ENCODE measurements at regions not wholly inside any gene's neighbourhood (a gene's known extent, or its start where the extent isn't known, plus 50 kb on each side); places are given as distances from the start of the nearest gene placed in this dataset.

DNA sequence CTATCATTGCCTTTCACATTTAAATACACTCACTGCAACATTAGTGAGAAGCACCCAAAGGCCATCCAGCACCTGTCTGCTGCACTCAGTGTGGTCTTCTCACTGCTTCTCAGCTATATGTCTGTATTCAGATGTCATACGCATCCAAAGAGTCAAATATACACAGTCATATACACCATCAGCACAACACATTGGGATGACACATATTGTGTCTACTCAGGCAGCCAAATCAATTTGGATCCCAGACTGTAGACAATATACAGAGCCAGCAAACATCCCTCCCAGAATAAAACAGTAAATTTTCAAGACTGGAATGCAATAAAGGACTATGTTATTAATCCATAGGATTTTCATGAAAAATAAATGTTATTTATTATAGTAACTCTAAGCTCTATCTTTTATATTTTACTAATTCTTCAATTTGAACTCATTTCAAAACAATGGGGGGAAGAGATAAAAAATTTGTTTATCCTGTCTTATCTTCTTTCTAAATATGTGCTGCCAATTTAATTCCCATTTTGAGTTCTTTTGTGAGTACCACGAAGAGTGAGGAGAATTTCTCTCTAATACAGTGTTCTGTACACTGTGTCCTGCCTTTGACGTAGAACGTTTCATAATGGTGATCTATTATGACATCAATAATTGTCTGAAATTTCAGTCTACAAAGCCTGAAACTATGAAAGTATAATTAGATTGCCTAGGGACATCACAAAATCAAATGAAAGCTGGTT lies 602.2 kb upstream of the CXADR start:
- Mint-ChIP-seq H3K36me3 (ENCODE audit: low read depth) (no peaks in the 10 kb centered on the region), H3K4me3 (no peak overlapping the region), H3K27ac (no peak overlapping the region), H3K4me1 (no peaks in the 10 kb centered on the region), H3K9me3 (peaks cover 24% of the 10 kb centered on the region), H3K27me3 (no peaks in the 10 kb centered on the region)
- CTCF ChIA-PET: no interaction called here
- no peak for DNase-seq
- POLR2A ChIA-PET: no interaction called here

DNA sequence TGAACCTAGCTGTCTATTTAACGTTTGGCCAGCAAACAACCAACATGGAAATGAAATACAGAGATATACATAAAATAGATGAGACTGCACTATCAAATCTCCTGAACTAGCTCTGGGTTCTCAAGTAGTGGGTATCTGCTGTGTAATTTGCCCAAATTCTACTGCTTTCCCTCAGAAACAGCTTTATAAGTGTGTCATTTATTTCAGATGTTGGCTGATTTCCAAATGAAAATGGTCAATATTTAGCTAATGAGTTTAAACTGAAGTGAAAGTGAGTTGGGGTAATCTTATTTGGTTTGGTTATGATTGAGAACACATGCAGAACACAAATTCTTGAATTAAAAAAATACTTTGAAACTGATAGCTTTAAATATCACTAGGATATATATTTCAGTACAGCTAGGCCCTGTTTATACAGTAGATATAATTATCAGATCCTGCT lies 601.7 kb upstream of the CXADR start:
- no peak overlapping the region for H3K27ac Mint-ChIP-seq
- no peaks in the 10 kb centered on the region for H3K36me3 Mint-ChIP-seq (ENCODE audit: low read depth)
- no peaks in the 10 kb centered on the region for H3K27me3 Mint-ChIP-seq
- H3K9me3 Mint-ChIP-seq: peaks cover 24% of the 10 kb centered on the region
- CTCF ChIA-PET: no interaction called here
- no peaks in the 10 kb centered on the region for H3K4me1 Mint-ChIP-seq
- no peak for DNase-seq
- no peak overlapping the region for H3K4me3 Mint-ChIP-seq
- POLR2A ChIA-PET: no interaction called here

DNA sequence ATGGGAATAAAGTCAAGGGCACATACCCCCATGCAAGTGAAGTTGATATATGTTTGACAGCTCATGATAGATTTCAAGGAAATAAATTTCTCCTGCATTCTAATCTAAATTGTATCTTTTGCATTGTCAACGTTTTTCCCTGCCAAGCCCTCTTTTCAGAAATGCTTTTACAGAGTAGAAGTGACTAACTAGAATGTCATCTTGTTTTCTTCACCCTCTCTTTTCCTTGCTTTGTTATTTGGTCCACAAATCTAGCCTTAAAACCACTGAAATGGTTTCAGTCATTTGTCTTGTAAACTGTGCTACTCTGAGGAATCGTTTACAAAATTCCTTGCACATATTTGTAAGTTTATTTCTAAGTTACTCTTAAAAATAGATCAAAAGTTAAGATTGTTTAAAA lies 600.8 kb upstream of the CXADR start:
- no peak for DNase-seq
- no peaks in the 10 kb centered on the region for H3K36me3 Mint-ChIP-seq (ENCODE audit: low read depth)
- H3K4me1 Mint-ChIP-seq: no peaks in the 10 kb centered on the region
- POLR2A ChIA-PET: no interaction called here
- H3K4me3 Mint-ChIP-seq: no peak overlapping the region
- H3K9me3 Mint-ChIP-seq: peaks cover 21% of the 10 kb centered on the region
- no peaks in the 10 kb centered on the region for H3K27me3 Mint-ChIP-seq
- H3K27ac Mint-ChIP-seq: no peak overlapping the region
- CTCF ChIA-PET: no interaction called here

DNA sequence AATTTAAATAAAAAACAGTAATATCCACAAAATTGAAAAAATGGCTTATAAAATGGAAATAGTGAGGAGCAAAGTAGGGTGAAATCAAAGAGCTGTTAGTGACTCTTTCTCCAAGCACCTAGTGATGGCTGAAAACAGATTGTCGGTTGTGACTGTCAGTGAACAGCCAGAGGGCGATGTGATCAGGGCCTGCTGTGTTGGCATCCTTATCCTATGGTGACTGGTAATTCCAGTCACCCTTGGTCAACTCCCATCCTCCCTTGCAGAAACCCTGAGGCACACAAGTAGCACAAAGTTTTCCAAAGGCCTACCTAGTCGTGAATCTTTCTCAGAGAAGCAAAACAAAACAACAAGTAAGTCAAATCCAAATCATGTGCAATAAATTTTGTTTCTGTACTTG lies 599.8 kb upstream of the CXADR start:
- no peak overlapping the region for H3K27ac Mint-ChIP-seq
- H3K4me3 Mint-ChIP-seq: no peak overlapping the region

DNA sequence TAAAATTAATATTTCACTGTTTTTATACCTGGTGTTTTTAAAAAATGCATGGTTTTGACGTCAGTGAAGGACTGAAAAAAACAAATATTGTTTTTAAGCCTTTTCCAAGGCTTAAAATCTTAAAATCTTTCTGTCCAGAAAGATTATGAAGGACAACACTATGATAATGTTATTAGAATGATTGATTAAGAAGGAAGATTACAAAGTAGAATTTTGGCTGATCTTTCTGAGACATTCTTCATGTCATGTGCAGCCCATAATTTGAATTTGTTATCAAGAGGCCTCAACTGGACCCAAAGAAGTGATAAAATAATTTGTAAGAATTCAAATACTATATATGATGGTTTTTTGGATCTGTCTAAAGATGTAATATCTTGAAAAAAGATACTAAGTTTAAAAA lies 584.4 kb upstream of the CXADR start:
- CTCF ChIA-PET: no interaction called here
- Mint-ChIP-seq H3K27ac (no peak overlapping the region), H3K4me3 (no peak overlapping the region), H3K36me3 (ENCODE audit: low read depth) (no peaks in the 10 kb centered on the region), H3K9me3 (peaks cover 5% of the 10 kb centered on the region), H3K4me1 (no peaks in the 10 kb centered on the region), H3K27me3 (no peaks in the 10 kb centered on the region)
- POLR2A ChIA-PET: no interaction called here
- DNase-seq: no peak

More for the DNA sequence above, 599.8 kb upstream of the CXADR start:
- ChIA-PET CTCF (no interaction called here), POLR2A (no interaction called here)
- Mint-ChIP-seq H3K27me3 (no peaks in the 10 kb centered on the region), H3K4me1 (no peaks in the 10 kb centered on the region), H3K9me3 (peaks cover 19% of the 10 kb centered on the region), H3K36me3 (ENCODE audit: low read depth) (no peaks in the 10 kb centered on the region)
- no peak for DNase-seq

DNA sequence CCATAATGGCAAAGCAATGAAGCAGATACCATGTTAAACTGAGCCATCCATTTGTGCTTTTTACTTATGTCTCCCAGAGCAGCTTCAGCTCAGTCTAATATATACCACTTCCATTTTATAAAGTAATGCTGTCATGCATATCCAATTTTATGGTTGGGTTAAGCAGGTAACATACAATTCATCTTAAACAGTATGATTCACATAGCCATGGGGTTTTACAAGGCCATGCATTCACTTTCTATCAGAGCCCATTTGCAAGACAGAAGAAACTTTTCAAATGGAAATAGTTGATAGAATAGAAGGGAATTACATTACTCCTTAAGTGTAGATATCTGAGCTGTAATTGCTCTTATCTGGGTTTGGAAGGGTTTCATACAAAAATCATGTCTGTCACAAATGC lies 580.5 kb upstream of the CXADR start:
- H3K9me3 Mint-ChIP-seq: peaks cover 5% of the 10 kb centered on the region
- H3K36me3 Mint-ChIP-seq (ENCODE audit: low read depth): no peaks in the 10 kb centered on the region
- ChIA-PET POLR2A (no interaction called here), CTCF (no interaction called here)
- no peaks in the 10 kb centered on the region for H3K4me1 Mint-ChIP-seq
- no peak for DNase-seq
- H3K27me3 Mint-ChIP-seq: no peaks in the 10 kb centered on the region
- no peak overlapping the region for H3K4me3 Mint-ChIP-seq
- no peak overlapping the region for H3K27ac Mint-ChIP-seq

DNA sequence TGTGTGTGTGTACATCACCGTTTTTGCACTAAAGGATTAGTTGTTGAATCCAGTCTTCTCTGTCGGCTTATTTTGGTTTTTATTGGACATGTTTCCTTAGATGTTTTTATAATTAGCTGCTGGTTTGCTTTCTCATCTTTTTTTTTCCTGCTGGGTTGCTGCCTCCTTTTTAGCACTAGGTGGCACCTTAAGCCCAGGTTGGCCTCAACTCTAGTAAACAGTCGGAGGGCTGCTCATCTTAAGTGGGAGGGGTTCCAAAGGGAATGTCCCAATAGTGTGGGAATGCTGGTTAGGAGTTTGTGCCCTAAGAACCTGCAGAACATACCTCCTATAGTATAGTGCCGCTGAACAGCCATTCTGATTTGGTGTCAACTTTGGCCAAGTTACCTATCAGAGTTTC lies 570.1 kb upstream of the CXADR start:
- Mint-ChIP-seq H3K4me3 (no peak overlapping the region), H3K27ac (no peak overlapping the region), H3K27me3 (no peaks in the 10 kb centered on the region), H3K9me3 (peaks cover 19% of the 10 kb centered on the region), H3K4me1 (no peaks in the 10 kb centered on the region), H3K36me3 (ENCODE audit: low read depth) (no peaks in the 10 kb centered on the region)
- ChIA-PET POLR2A (no interaction called here), CTCF (no interaction called here)
- DNase-seq: no peak

DNA sequence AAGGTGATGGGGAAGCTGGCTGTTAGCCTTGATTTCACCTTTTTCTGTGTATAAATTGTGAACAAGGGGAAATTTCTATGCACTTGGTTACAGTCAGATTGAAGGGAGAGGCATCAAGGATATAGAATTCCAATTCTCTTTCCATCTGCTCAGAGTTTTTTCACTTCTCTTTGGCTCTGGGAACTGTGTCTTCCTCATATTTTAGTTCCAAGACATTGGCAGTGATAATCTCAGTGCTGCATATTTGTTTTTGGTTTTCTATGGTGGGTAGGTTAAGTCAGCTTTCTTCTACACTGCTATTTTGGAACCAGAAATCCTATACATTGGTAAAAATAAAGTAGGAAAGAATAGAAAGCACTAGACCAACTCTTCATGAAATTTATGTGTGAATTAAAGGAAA lies 569.6 kb upstream of the CXADR start:
- no peak overlapping the region for H3K4me3 Mint-ChIP-seq
- peaks cover 21% of the 10 kb centered on the region for H3K9me3 Mint-ChIP-seq
- no peak overlapping the region for H3K27ac Mint-ChIP-seq

DNA sequence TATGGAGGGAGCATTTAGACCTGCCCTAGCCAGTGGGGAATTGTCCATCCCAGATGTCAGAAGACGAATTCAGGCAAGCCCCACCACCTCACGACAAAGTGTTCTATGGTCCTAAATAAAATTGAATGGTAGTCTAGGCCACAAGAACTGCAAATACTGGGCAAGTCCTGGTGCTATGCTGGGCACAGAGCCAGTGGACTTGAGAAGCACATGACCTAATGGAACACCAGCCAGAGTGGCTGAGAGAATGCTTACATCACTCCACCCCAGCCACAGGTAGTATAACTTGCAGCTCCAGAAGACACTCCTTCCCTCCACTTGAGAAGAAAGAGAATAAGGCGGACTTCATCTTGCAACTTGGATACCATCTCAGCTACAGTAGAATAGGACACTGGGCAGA lies 567.3 kb upstream of the CXADR start:
- ChIA-PET CTCF (no interaction called here), POLR2A (no interaction called here)
- Mint-ChIP-seq H3K27me3 (no peaks in the 10 kb centered on the region), H3K9me3 (peaks cover 21% of the 10 kb centered on the region), H3K4me3 (no peak overlapping the region), H3K36me3 (ENCODE audit: low read depth) (no peaks in the 10 kb centered on the region), H3K27ac (no peak overlapping the region), H3K4me1 (no peaks in the 10 kb centered on the region)
- DNase-seq: no peak

More for the DNA sequence above, 569.6 kb upstream of the CXADR start:
- Mint-ChIP-seq H3K4me1 (no peaks in the 10 kb centered on the region), H3K36me3 (ENCODE audit: low read depth) (no peaks in the 10 kb centered on the region), H3K27me3 (no peaks in the 10 kb centered on the region)
- DNase-seq: no peak
- ChIA-PET CTCF (no interaction called here), POLR2A (no interaction called here)

DNA sequence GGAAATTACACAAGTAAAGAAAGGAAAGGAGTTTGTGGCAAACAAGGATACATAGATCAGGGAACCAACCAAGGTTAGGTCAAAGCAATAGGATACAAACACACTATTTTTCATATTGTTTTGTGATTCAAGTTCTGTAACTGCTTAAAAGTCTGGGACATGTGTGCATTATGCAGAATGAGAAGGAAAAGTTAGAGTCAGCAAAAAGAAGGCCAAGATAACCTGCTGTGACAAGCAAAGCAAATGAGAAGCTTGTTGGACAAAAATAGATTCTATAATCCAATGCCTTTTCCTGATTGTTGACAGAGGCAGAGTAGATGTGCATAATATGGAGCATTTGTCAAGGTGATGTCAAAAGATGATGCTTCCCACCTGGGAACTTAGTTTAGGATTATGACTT lies 556.0 kb upstream of the CXADR start:
- Mint-ChIP-seq H3K9me3 (no peaks in the 10 kb centered on the region), H3K4me3 (no peak overlapping the region), H3K27ac (no peak overlapping the region), H3K27me3 (no peaks in the 10 kb centered on the region), H3K36me3 (ENCODE audit: low read depth) (no peaks in the 10 kb centered on the region), H3K4me1 (no peaks in the 10 kb centered on the region)
- CTCF ChIA-PET: no interaction called here
- no peak for DNase-seq
- POLR2A ChIA-PET: no interaction called here

DNA sequence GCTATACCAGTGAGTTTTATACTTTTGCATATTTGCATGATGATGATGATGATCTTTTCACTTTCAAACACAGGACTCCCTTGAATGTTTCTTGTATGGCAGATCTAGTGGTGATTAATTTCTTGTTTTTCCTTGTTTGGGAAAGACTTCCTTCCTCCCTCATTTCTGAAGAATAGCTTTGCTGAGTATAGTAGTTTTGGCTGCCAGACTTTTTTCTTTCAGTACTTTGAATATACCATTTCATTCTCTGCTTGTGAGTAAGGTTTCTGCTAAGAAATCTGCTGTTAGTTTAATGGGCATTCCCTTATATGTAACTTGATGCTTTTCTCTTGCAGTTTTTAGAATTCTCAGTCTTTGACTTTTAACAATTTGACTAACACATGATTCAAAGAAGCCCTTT lies 547.4 kb upstream of the CXADR start:
- no peak for DNase-seq
- H3K27me3 Mint-ChIP-seq: no peaks in the 10 kb centered on the region
- ChIA-PET CTCF (no interaction called here), POLR2A (no interaction called here)
- no peak overlapping the region for H3K27ac Mint-ChIP-seq
- H3K9me3 Mint-ChIP-seq: peaks cover 12% of the 10 kb centered on the region
- H3K4me1 Mint-ChIP-seq: no peaks in the 10 kb centered on the region
- no peaks in the 10 kb centered on the region for H3K36me3 Mint-ChIP-seq (ENCODE audit: low read depth)
- no peak overlapping the region for H3K4me3 Mint-ChIP-seq

DNA sequence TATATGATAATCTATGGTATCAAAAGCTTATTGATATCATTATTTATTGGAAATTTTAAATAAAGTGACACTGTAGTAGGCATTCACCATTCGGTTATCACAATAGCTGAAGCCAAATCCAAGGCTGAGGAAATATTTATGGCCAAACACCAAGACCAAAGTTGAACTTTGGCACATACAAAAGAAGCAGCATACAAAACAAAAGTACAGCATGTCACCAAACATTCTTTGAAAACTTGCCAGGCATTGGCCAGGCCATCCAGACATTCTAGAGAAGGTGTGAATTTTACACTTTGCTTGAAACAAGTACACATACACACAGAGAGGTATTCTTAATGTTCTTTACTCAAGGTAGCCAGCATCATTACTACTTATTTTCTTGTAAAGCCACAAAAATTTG lies 544.4 kb upstream of the CXADR start:
- no peak for DNase-seq
- CTCF ChIA-PET: no interaction called here
- no peaks in the 10 kb centered on the region for H3K36me3 Mint-ChIP-seq (ENCODE audit: low read depth)
- no peaks in the 10 kb centered on the region for H3K4me1 Mint-ChIP-seq
- H3K27ac Mint-ChIP-seq: no peak overlapping the region
- H3K9me3 Mint-ChIP-seq: peaks cover 14% of the 10 kb centered on the region
- POLR2A ChIA-PET: no interaction called here
- H3K4me3 Mint-ChIP-seq: no peak overlapping the region
- H3K27me3 Mint-ChIP-seq: no peaks in the 10 kb centered on the region

DNA sequence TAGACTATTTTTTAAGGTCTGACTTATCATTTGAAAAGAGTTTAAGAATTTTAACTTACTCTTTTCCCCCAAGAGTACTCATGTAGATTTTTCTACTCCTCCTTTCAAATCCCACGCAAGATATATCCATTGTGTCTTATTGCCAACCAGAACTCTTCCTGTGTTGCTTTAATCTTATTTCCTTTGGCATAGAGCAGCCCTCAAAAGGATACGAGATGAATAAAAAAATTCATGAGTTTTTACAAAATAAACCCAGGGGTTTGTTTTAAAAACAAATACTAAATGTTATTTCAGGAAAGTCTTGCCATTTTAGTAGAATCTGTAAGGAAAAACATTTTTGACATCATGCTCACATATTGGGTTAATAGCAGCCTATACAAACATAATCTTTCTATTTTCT lies 543.2 kb upstream of the CXADR start:
- no peak for DNase-seq
- Mint-ChIP-seq H3K9me3 (peaks cover 15% of the 10 kb centered on the region), H3K27me3 (no peaks in the 10 kb centered on the region), H3K27ac (no peak overlapping the region), H3K4me3 (no peak overlapping the region), H3K36me3 (ENCODE audit: low read depth) (no peaks in the 10 kb centered on the region), H3K4me1 (no peaks in the 10 kb centered on the region)
- ChIA-PET CTCF (no interaction called here), POLR2A (no interaction called here)

DNA sequence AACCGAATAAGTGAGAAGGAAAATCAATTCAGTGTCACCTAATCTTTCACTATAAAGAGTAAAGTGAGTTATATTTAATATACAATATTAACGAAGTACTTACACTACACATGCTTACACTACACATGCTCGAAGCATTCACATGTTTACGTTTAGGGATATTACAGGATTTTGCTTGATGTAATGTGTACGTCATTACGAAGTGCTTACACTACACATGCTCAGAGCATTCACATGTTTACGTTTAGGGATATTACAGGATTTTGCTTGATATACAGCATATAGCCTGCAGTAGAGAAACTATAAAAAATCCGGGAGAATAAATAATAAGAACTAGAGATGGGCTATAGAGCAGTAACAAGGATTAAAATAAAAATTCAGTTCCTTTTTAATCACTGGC lies 538.8 kb upstream of the CXADR start:
- H3K27ac Mint-ChIP-seq: no peak overlapping the region
- no peaks in the 10 kb centered on the region for H3K27me3 Mint-ChIP-seq
- H3K4me3 Mint-ChIP-seq: no peak overlapping the region
- DNase-seq: no peak
- H3K4me1 Mint-ChIP-seq: no peaks in the 10 kb centered on the region
- peaks cover 3% of the 10 kb centered on the region for H3K9me3 Mint-ChIP-seq
- H3K36me3 Mint-ChIP-seq (ENCODE audit: low read depth): no peaks in the 10 kb centered on the region
- ChIA-PET POLR2A (no interaction called here), CTCF (no interaction called here)
